HG03135 (cell line): ENCODE measurements at regions not wholly inside any gene's neighbourhood (a gene's known extent, or its start where the extent isn't known, plus 50 kb on each side); places are given as distances from the start of the nearest gene placed in this dataset.
"Not testable (repeated sequence)": the region's sequence is repeated elsewhere in the genome, so short reads cannot be mapped to it uniquely, and the experiment has no call there.

Source experiments
- ATAC-seq: cut with Tn5 transposase; IDR thresholded peaks from one replicate; pipeline ENCODE4 v1.9.1; 2021; ENCODE audit warnings: mild to moderate bottlenecking, moderate library complexity; ENCODE audit not compliant: unreplicated experiment

DNA sequence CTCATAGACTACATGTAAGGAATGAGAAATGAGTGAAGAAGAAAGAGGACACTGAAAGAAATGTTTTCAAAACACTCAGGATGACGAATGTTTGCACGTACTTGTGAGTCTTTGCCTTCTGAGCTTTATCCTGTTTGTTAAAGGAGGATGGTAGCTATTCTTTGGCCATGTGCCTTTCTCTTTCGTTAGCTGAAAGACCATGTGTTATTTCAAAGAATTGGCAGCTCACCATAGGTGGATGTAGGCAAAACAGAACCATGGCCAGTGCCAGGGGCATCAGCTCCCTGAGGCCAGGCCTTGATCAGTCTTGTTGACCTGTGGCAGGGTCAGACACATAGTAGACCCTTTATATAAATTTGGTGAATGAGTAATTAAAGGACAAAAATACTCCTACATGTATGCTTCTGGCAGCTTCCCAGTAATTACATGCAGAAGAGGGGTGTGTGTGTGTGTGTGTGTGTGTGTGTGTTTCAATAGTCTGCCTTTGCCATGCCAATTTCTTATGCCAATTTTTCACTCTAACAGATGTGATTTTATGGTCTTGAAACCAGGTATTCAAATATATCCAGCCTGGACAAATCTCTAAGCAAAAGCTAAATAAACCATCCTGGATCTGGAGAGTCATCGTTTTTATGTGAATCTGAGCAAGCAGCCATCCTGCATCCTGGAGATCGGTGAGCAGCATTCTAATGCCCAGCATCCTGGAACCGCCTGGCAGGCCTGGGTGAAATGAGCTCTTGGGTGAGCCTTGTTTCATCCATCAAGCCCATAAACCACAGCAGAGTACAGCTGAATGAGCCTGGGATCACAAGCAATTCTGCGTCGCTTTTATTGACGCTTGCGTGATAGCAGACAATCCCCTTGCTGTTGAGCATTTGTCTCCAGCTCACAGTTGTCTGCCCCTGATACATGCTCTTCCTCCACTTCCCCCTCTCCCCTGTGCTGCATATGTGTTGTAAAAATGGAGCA lies 475.4 kb downstream of the MED10 start:
- ATAC-seq = no peak

DNA sequence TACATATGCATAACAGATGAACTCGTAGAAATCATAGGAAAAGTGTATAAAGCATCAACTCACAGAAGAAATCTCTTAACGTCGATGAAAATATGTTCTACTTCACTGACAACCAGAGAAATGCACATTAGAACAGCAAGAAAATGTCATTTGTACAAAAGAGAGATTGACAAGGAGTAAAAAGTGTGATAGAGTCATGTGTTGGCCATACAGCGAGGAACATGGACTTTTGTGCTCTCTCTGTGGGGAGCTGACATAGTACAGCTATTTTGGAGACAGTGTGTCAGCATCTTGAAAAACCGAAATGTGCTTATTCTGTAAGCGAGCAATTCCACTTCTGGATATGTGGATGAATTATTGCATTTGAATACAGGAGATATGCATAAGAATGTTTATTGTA lies 477.9 kb downstream of the ICE1 start:
- ATAC-seq = no peak

DNA sequence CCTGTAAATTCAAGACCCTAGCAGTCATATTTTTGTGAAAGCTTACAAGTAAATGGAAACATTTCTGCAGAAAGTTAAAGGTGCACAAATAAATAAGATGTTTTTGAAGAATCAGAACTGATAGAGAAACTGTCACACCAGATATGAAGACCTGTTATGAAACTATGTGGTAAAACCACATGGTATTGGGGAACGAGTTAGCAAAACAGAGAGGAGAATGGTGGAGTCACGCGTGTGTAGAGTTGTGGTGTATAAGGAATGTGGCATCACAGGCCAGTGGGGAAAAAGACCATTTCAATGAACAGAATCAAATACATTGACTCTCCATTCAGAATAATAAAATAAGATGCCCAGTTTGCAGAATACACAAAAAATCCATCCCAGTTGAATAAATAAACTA lies 477.2 kb downstream of the ICE1 start:
- ATAC-seq = no peak

DNA sequence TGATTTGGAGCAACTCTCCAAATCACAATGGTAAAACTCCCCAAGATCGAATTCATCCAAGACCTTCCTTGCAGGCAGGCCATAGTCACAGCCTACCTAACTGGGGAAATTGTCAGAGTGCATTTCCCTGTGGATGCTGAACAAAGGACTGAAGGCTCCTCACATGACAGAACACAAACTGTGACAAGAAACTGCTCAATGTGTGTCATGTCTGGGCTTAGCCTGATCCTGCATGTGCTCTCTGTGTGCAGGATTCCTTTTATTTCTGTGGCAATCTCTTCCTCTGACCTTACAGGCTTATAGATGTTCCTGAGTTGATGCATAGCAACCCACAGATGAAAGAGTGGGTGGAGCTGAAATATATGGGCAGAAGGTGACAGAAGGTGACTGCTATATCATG lies 465.8 kb downstream of the ICE1 start:
- ATAC-seq = no peak

DNA sequence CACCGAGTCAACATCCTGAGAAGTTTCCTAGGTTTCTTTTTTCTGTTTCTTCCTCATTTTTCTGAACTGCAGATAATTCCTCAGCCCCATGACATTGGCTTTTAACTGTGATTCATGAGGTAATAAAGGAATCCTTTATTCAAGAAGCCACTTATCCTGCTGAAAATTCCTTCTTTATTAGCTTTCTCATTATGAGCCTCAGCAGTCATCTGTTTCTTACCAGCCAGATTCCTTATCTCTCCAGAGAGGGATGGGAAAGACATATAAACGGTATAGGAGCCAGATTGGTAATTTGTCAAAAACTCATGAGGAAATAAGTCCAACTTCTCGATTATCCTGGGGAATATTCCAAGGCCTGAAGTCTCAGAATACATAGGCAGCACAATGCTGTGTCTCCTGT lies 465.4 kb downstream of the ICE1 start:
- no peak for ATAC-seq

DNA sequence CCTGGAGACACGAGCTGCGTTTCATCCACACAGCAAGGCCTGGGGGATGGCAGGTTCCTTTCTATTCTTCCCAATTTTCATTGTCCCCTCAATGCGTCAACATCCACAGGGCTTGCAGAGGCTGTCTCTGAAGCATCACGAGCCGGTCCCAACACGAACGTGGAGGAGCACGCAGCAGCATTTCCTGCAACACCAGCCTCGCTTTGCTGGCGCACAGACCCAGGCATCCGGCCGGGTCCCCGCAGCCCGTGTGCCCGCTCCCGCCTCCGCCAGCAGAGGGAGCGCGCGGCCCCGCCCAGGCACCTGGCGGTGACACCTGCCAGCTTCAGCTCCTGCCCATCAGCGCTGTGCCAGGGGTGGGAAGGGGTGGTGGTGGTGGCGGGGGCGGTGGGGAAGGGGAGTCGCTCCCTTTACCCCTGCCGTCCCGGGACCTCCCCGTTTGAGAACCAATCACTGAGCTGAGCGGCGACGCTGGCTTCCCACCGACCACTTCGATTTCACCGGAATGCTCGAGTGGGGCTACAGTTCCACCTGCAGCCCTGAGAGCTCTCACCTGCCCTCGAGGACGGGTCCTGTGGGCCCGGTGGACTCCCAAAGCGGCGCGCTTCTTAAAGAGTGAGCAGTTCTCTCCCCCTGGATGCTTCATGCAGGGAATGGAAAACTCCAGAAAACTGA lies 464.5 kb downstream of the ICE1 start:
- peak; percentile 82 for ATAC-seq

DNA sequence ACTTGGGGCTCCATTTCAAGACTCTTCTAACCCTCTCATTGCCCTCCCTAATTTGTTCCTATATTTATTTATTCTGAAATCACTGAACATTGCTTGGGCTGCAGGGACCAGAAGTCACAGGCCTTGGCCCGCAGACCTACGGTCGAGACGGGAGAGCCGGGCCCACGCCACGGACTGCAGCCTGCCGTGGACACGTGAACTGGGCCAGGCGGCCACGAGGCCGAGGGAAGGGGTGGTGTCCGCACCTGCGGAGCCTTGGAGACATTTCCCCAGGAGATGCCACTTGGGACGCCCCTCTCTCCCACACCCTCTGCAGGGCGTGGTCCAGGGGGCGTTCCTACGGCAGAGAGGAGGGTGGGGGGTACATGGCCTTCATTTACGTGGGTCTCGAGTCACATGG lies 463.9 kb downstream of the ICE1 start:
- no peak for ATAC-seq

DNA sequence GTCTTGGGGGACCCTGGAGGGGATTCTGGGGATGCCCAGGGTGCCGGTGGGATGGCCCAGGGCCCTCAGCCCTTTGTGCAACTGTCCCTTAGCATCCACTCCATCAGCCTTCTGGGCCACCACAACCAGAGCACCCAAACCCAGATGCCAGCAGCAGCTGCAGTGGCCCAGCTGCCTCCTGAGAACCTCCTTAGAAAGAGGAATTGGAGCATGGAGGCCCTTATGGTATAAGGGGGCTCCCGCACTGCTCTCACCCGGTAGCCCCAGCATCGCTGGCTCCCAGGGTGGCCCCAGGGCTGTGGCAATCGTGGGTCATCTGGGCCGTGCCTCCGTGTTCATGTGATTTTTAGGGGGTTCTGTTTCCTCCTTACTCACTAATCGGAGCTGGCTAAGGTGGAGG lies 463.3 kb downstream of the ICE1 start:
- no peak for ATAC-seq

DNA sequence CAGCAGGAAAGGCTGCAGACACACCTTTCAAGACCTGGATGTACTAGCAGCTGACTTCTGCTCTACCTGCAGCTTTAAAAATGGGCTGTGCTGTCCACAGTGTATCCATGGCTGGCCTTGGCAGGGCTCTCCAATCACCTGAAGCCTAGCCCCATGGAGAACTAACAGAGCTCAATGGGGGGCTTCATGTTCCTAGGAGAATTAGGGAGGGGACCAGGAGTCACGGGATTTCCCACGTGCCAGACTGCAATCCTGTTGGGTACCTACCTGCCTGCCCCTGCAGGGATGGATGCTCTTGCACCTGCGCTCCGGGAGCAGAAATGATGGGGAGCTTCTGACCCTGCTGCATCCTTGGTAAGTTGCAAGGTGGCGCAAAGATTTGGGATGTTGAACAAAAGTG lies 462.1 kb downstream of the ICE1 start:
- no peak for ATAC-seq

DNA sequence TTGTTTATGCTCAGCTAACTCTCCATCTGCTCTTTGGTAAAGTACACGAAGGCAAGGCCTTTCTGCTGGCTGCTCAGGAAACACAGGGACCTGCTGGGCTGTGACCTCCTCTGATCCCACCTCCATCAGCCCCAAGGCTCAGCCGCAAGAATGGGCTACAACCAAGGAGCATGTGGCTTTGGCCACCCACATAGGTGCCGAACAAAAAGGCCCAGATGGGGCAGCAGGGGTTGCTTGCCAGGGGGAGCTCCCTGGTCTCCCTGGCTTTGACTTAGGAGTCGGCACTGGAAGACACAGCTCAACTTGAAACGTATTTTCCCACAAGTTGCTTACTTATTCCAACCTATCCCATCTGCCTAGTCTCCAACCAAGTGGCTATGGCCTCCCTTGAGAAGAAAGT lies 461.1 kb downstream of the ICE1 start:
- no peak for ATAC-seq

DNA sequence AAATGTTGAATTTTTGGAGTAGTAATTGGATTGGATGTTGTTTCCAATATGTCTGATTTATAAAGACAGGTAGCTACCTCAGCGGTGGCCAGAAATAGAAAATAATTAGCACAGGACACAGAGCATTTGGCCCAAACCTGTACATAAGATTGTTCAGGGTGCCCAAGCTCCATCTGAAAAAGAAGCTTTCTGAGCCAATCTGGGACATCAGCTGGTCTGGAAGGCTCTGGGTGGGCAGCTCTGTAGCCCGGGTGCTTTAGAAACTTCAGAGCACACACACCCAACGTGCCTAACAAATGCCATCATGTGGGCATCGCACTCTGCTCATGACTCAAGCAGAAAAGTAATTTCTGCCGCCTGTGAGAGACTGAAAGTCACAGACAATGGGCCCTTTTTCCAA lies 460.7 kb downstream of the ICE1 start:
- ATAC-seq = no peak

DNA sequence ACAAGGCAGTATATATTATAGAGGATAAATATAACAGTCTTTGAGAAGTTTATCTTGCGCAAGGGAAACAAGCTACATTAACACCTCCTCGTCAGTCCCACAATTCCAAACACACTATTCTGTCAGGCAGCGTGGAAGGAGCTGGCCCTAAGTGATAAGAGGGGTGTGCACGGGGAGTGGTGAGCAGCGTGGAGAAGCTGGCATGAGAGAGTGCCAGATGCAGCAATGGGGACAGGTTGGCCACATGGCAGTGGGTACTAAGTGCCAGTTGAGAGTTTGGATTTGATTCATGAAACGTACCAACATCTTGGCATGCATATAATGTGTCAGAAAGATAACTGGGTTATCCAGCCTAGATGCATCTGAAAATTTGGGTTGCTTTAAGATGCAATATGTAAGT lies 460.2 kb downstream of the ICE1 start:
- ATAC-seq = no peak

DNA sequence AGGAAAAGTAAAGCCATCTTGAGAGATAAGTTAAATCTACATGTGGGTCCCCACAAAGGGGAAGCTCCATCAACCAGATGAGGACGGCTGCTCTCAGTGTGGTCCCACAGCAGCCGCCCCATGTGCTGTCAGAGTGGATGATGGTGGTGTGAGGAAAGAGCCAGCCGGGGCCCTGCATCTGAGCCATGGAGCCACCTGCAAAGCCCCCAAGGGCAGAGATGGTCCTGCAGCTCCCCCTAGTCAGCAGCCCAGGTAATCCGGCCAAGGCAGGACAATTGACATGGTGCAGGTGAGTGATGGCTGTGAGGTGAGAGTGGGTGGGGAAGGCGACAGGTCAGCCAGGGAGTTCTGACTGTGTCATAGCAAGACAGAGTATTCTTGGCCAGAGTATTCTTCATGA lies 458.8 kb downstream of the ICE1 start:
- ATAC-seq = peak; percentile 55

DNA sequence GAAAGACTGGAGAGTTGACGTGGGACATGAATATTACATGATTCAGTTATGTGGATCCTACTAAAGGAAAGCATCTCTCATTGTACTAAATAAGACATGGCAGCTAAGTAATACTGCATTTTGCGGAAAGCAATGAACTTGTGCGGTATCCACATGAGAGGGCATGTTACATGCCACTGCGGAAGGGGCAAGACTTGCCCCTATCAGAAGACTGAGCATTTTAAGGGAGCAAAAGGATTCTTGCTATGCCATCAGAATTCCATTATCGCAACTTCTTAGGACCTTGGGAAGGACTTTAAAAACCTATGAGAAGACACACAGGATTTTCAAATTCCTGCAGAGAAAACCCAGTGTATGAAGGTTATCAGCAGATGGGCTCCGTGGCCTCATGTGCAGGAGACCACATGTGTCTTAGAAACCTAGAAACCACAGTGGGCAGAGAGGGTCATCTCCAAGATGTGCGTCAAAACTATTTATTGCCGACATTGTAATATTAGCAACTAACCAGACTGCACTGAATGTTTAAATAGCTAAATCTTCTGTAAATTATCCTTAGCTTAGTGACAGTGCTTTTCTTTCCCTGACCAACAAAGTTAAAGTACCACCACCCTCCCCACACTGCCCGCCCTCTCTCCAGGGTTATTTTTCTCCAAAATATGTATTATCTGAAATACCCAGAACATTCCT lies 457.7 kb downstream of the ICE1 start:
- ATAC-seq = no peak

DNA sequence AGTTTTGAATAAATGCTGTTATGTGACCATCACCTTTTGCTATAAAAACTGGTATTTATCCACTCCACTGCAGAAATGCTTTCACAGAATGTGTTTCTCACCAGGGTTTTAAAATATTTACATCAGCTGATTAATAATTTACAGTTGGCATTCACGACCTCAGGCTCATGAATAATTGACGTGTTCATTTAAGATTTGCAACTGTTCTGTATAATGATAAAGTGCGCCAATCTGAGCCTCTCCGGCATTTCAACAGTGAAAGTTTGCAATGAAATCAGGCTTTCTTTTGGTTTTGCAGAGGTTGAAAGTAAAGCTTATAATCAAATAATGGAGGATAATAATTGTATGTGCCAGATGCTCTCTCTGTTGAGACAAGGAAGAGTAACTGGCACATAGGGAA lies 434.9 kb downstream of the ICE1 start:
- no peak for ATAC-seq

DNA sequence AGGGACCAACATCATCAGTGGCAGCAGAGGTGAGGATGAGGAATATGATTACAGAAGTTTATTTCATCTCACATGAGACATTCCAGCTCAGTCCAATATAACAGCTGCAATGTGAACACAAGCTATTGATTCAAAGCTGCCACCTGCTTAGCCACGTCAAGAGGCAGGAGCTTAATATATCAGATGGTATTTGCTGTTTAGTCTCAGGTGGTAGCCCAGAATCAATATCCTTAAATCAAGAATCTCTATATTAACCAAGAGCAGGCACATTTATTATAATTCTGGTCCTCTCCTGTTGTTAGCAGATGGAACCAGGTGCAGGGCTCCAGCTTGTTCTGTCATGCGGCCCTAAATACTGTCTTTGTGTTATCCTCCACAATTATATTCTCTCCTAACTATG lies 431.6 kb downstream of the ICE1 start:
- no peak for ATAC-seq

DNA sequence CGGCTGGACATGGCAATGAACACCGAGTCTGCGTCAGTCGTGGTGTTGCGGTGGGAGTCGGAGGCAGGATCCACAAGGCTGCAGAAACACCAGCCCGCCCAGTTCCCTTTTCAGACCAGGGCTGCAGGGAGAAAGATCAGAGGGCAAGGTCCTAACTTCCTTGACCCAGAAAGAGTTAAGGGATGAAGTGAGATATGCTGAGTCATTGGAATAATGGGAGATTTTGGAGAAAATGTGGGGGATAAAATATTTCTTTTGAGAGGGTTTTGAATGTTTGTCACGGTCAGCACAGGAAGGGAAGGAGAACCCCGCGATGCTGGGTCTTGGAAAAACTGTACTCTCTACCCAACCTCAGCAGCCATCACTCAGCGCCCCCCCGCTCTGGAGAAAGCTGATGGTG lies 416.0 kb downstream of the ICE1 start:
- no peak for ATAC-seq

DNA sequence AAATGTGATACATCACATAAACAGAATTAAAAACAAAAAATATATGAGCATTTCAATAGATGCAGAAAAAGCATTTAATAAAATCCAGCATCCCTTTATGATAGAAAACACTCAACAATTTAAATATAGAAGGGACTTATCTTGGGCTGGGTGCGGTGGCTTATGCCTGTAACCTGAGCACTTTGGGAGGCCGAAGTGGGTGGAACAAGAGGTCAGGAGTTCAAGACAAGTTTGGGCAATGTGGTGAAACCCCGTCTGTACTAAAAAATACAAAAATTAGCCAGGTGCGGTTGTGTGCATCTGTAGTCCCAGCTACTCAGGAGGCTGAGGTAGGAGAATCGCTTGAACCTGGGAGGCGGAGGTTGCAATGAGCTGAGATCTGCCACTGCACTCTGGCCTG lies 409.1 kb downstream of the ICE1 start:
- ATAC-seq = not testable (repeated sequence)

DNA sequence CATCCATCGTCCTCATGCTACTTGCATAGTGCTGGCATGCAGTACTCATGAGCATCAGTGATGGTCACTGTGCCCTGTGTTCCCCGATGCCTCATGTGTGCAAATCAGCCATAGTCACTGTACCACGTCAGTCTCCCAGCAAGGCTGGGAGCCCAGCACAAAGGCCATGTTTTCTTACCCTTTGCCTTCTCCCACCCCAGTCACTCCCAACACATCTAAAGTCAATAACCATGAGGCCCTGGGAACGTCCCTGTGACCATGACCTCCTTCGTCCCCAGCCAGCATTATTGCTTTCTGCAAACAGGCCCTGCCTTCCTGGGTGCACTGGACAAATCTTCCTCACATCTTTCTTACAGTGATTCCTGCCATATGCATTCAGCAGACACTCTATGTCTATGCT lies 406.1 kb downstream of the ICE1 start:
- no peak for ATAC-seq

DNA sequence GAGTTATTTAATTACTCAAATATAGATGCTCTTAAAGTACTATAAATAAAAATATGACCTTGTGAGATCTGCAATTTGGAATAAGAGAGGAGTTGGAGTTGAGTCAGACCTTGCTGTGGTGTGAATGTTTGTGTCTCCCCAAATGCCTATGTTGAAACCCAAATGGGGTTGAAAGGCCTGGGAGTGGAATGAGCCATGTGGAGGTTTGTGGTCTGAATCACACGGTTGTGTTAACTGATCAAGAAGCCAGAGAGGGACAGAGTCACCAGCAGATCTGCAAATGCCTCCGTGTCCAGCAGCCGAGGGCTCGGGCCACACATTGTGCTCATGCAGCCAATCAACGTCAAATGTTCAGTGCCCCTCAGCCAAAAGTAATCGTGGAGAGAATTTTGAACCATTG lies 404.4 kb downstream of the ICE1 start:
- no peak for ATAC-seq

DNA sequence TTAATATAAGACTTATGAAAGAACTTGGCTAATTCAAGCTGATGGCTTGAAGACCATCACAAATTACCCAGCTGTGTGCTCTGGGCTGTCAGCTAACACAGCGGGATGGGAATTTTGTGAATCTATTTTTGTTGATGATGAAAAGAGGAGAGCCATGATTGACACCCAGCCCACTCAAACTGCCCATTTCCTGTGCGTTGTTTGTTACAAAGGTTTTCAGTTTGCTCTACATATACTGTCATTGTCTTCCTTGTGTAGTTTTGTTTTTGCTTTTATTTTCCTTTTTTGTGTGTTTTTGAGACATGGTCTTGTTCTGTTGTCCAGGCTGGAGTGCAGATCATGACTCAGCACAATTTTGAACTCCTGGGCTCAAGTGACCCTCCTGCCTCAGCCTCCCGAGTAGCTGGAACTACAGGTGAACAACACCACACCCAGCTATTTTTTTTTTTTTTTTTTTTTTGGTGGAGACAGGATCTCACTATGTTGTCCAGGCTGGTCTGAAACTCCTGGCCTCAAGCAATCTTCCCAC lies 400.3 kb downstream of the ICE1 start:
- no peak for ATAC-seq

DNA sequence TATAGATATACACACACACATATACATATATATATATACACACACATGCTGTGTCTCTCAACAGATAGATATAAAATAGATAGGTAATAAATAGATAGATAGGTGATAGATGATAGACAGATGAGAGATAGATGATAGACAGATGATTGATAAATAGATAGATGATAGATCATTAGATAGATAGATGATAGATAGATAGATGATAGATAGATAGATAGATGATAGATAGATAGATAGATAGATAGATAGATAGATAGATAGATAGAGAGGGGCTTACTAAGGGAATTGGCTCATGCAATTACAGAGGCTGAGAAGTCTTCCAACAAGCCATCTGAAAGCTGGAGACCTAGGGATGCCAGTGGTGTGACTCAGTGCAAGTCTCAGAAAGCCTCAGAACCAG lies 394.5 kb downstream of the ICE1 start:
- no peak for ATAC-seq
